Activated CD4-positive, alpha-beta memory T cell treated with anti-CD3 and anti-CD28 coated beads for 36 hours (primary cell): ENCODE measurements at regions not wholly inside any gene's neighbourhood (a gene's known extent, or its start where the extent isn't known, plus 50 kb on each side); places are given as distances from the start of the nearest gene placed in this dataset.

Source experiments
- CTCF ChIA-PET: fragments of 350-600 bp; sonication (Branson Sonifier 250); formaldehyde crosslinking; loops from one replicate; lab custom pipeline; 2021; ENCODE audit warnings: antibody characterized with exemption, inconsistent platforms; lab: Charles Lee
- POLR2A ChIA-PET: fragments of 350-600 bp; sonication (Branson Sonifier 250); formaldehyde crosslinking; loops from one replicate; lab custom pipeline; 2021; ENCODE audit warnings: antibody characterized with exemption; lab: Charles Lee
- DNase-seq: peaks from one replicate; pipeline ENCODE4 v3.0.0-alpha.2; 2020
- H3K27ac Mint-ChIP-seq: one replicate; pipeline ENCODE4 v1.8.0; 2021; ENCODE audit warnings: mixed read lengths
- H3K27me3 Mint-ChIP-seq: one replicate; pipeline ENCODE4 v1.8.0; 2021; ENCODE audit warnings: mixed read lengths
- H3K36me3 Mint-ChIP-seq: one replicate; pipeline ENCODE4 v1.8.0; 2021; ENCODE audit warnings: mixed read lengths
- H3K4me1 Mint-ChIP-seq: one replicate; pipeline ENCODE4 v1.8.0; 2021; ENCODE audit warnings: low read depth, mixed read lengths
- H3K4me3 Mint-ChIP-seq: one replicate; pipeline ENCODE4 v1.8.0; 2021; ENCODE audit warnings: mild to moderate bottlenecking, mixed read lengths
- H3K9me3 Mint-ChIP-seq: one replicate; pipeline ENCODE4 v1.8.0; 2021; ENCODE audit warnings: mixed read lengths
- intact Hi-C: fragments of 100-400 bp; cut with micrococcal nuclease; formaldehyde crosslinking; loops from one replicate; pipeline ENCODE4 v1.15.1; 2023

DNA sequence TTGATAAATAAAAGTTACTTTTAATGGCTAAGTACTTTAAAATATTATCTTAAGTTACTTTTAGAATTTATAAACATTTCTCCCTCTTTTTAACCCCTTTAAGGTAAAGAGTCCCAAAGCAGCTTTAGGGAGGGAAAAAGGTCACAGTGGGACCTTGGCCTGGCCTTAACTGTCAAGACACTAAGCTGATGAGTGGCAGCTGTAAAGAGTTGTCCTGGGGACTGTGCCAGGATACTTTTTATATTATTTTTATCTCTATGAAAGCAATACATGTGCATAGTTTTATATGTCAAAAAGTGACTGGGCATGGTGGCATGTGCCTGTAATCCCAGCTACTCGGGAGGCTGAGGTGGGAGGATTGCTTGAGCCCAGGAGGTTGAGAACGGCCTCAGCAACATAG lies 94.2 kb upstream of the RESF1 start:
- ChIA-PET POLR2A (no interaction called here), CTCF (no interaction called here)
- DNase-seq, result no peak
- intact Hi-C loops, result no loop called here
- Mint-ChIP-seq H3K4me3 (no peak overlapping the region), H3K4me1 (peaks cover 19% of the 10 kb centered on the region), H3K27me3 (no peaks in the 10 kb centered on the region), H3K9me3 (peaks cover 7% of the 10 kb centered on the region), H3K27ac (no peak overlapping the region), H3K36me3 (peaks cover 3% of the 10 kb centered on the region)

DNA sequence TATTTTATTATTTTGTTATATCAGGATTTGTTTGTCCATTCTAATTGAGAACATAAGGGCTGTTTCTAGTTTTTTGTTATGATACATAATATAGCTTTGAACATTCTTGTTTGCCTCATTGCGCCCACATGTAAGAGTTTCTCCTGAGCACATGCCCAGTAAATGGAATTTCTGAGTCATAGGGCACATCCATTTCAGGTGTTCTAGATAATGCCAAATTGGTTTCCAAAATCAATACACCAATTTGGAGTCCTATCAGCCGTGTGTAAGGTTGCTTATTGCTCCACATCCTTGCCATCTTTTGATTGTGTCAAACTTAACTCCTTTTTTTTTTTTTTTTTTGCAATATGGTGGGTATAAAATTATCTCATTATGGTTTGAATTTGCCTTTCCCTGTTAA lies 97.9 kb upstream of the RESF1 start:
- Mint-ChIP-seq H3K9me3 (peaks cover 14% of the 10 kb centered on the region), H3K36me3 (no peaks in the 10 kb centered on the region), H3K4me3 (no peak overlapping the region), H3K4me1 (peaks cover 21% of the 10 kb centered on the region), H3K27ac (peak overlapping the region; percentile 5), H3K27me3 (no peaks in the 10 kb centered on the region)
- ChIA-PET POLR2A (no interaction called here), CTCF (interaction anchor here (0.6 kb wide), 1 partner anchor 107 kb away, joined by 3 read pairs; no protein-coding TSS in a partner anchor)
- intact Hi-C loops, result loop anchor here (5.0 kb wide), 1 partner anchor 36 kb away; no protein-coding TSS in a partner anchor
- DNase-seq, result no peak

- Mint-ChIP-seq H3K9me3 (peaks cover 14% of the 10 kb centered on the region), H3K4me1 (peaks cover 21% of the 10 kb centered on the region), H3K36me3 (no peaks in the 10 kb centered on the region), H3K27ac (no peak overlapping the region), H3K27me3 (no peaks in the 10 kb centered on the region), H3K4me3 (no peak overlapping the region)
- DNase-seq, result no peak
- ChIA-PET CTCF (no interaction called here), POLR2A (no interaction called here)
- intact Hi-C loops, result loop anchor here (5.0 kb wide), 1 partner anchor 37 kb away; no protein-coding TSS in a partner anchor
Observed at GRCh38 chr12:31860401-31860800, 98.8 kb upstream of the RESF1 start.

DNA sequence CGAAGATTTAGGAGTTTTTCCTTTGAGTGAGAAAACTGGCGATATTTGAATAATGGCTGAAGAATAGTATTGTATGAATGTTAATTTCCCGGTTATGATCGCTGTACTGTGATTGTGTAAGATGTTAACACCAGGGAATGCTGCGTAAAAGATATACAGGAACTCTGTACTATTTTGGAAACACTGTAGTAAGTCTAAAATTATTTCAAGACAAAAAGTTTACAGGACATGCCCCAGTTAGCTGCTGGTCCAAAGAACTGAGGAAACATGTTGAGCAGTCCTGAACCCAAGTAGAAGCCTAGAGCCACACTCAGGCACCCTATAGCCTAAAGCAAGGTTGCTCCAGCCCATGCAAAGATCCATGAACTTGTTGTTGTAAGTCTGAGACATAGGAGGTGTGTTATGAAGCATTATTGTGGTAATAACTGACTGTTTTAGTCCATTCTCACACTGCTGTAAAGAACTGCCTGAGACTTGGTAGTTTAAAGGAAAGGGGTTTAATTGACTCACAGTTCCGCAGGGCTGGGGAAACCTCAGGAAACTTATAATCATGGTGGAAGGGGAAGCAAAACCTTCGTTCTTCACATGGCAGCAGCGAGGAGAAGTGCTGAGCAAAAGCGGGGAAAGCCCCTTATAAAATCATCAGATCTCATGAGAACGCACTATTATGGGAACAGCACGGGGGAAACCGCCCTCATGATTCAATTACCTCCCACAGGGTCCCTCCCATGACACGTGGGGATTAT lies 99.8 kb upstream of the RESF1 start:
- Mint-ChIP-seq H3K27ac (peak overlapping the region; percentile 51), H3K4me1 (peaks cover 21% of the 10 kb centered on the region), H3K36me3 (peaks cover 1% of the 10 kb centered on the region), H3K4me3 (no peak overlapping the region), H3K9me3 (peaks cover 14% of the 10 kb centered on the region), H3K27me3 (no peaks in the 10 kb centered on the region)
- POLR2A ChIA-PET, result no interaction called here
- CTCF ChIA-PET, result no interaction called here
- intact Hi-C loops, result no loop called here
- DNase-seq, result peak; percentile 34

DNA sequence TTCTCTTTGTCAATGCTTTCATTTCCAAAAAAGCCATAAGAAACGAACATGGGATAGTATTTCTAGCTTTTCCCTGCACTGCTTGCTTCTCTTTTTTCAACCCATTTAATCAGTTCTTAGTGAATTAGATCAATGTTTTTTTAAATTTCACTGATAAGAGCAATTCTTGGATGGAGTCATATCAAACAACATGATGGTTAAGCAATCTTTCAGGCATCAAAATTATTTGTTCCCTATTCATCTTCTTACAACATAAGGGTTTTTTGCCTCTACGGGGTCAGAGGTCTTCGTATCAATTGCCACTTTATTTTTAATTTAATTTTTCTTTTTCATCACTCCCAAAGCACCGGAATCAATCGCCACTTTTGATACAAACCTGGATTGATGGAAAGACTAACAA lies 103.8 kb upstream of the RESF1 start:
- CTCF ChIA-PET, result no interaction called here
- no peak for DNase-seq
- Mint-ChIP-seq H3K9me3 (peaks cover 43% of the 10 kb centered on the region), H3K36me3 (peaks cover 9% of the 10 kb centered on the region), H3K4me1 (peaks cover 12% of the 10 kb centered on the region), H3K4me3 (no peak overlapping the region), H3K27me3 (no peaks in the 10 kb centered on the region), H3K27ac (no peak overlapping the region)
- POLR2A ChIA-PET, result no interaction called here
- intact Hi-C loops, result no loop called here

DNA sequence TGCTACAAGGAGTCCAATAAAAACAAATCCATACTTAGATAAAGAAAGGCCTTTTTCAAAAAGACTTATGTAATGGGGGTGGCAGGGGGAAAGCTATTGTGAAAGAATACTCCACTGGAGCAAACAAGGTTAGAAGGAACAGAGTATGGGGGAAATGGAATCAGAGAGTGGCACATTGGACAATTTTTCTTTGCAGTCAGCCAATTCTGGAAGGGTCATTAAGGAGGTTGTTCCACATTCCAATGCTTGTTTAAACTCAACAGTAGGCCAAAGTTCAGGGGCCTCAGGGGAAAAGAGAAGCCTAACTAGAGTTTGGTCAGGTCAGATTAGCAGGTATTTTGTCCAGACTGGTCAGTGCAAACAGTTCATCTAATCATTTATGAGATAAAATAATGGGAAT lies 105.2 kb upstream of the RESF1 start:
- Mint-ChIP-seq H3K4me1 (no peaks in the 10 kb centered on the region), H3K36me3 (peaks cover 9% of the 10 kb centered on the region), H3K9me3 (peaks cover 41% of the 10 kb centered on the region), H3K27ac (no peak overlapping the region), H3K4me3 (no peak overlapping the region), H3K27me3 (no peaks in the 10 kb centered on the region)
- intact Hi-C loops, result no loop called here
- ChIA-PET CTCF (interaction anchor here (0.8 kb wide), 1 partner anchor 99 kb away, joined by 3 read pairs; no protein-coding TSS in a partner anchor), POLR2A (no interaction called here)
- DNase-seq, result no peak

DNA sequence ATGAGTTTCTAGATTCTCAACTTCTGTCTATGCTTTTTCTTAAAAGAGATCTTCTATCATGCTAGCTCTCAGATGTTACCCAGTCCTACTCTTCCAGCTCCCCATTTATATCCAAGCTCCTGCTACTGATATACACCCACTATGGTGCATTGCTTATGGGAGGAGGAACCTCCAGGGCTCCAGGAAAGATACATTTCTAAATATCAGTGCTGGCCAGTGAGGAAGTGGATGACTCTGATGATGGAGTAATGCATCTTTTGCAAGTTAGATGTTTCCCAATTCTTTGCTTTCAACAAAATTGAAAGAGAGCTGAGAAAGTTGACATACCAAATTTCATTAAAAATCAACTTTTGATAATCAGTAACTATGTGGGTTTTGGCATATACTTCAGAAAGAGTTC lies 105.7 kb upstream of the RESF1 start:
- Mint-ChIP-seq H3K27ac (no peak overlapping the region), H3K9me3 (peaks cover 41% of the 10 kb centered on the region), H3K36me3 (peaks cover 9% of the 10 kb centered on the region), H3K27me3 (no peaks in the 10 kb centered on the region), H3K4me1 (no peaks in the 10 kb centered on the region), H3K4me3 (no peak overlapping the region)
- CTCF ChIA-PET, result interaction anchor here (0.8 kb wide), 1 partner anchor 100 kb away, joined by 3 read pairs; no protein-coding TSS in a partner anchor
- no peak for DNase-seq
- POLR2A ChIA-PET, result no interaction called here
- intact Hi-C loops, result no loop called here

DNA sequence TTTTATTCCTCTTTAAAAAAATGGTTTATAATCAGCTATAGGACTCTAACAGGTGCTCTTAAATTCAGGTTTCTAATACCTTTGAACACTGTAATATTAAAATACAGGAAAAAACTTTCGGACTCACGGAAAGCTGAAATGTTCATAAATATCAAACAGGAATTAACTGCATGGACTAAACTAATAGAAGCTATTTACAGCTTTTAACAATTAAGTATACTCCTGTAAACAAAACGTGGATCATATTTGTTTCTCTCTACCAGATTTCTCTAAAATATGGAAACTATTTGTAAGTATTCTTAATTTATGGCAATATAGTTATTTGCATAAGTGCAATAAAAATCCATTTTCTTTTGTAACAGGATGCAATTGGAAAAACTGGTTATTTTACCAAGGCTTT lies 108.9 kb upstream of the RESF1 start:
- Mint-ChIP-seq H3K36me3 (peaks cover 15% of the 10 kb centered on the region), H3K27me3 (no peaks in the 10 kb centered on the region), H3K27ac (no peak overlapping the region), H3K9me3 (peaks cover 51% of the 10 kb centered on the region), H3K4me1 (no peaks in the 10 kb centered on the region), H3K4me3 (no peak overlapping the region)
- ChIA-PET POLR2A (no interaction called here), CTCF (interaction anchor here (0.6 kb wide), 1 partner anchor 29 kb away, joined by 4 read pairs; no protein-coding TSS in a partner anchor)
- intact Hi-C loops, result no loop called here
- no peak for DNase-seq

DNA sequence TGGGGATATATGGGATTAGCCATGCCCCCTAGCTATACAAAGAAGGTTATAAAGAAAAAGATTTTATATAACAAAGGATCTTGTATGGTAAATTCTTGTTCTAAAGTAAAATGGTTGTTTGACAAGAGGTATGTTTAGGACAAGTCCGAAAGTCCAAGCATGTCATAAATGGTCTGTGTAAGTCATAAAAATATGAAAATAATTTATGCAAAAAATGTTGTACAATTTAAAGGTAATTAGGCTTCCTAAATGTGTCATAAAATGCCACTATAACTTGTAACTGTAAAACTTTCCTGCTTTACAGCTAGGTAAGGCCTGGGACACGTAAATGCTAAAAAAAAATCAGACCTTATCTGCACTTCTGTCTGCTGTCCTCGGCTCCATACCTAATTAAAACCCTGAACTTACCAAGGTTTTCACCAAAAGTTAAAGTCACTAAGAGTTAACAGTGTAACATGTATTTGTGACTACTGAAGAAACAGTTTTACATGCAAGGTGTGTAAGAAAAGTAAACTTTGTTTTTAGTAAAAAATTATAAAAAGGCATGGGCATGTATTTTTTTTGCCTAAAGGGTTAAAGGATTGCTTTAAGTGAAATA lies 110.0 kb upstream of the RESF1 start:
- H3K9me3 Mint-ChIP-seq, result peaks cover 51% of the 10 kb centered on the region
- H3K27me3 Mint-ChIP-seq, result no peaks in the 10 kb centered on the region
- DNase-seq, result no peak
- CTCF ChIA-PET, result no interaction called here
- H3K4me1 Mint-ChIP-seq, result no peaks in the 10 kb centered on the region
- intact Hi-C loops, result no loop called here
- POLR2A ChIA-PET, result no interaction called here
- peaks cover 14% of the 10 kb centered on the region for H3K36me3 Mint-ChIP-seq
- H3K27ac Mint-ChIP-seq, result no peak overlapping the region
- H3K4me3 Mint-ChIP-seq, result no peak overlapping the region

DNA sequence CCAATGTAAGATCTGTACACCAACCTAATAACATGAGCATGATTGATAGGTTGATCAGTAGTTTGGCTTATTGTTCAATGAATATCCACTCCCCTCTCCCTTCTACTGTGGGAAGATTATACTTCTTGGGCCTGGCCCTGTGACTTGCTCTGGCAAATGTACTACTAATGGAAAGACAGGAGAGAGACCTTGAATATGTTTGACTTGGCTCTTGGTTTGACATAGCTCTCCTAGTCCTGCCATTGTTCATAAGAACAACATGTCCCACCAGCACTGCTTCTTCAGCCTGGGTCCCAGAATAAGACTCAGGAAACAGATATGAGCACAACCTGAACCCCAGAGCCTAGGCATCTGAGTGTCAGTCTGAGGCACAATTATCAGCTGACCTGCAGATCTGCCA lies 112.8 kb upstream of the RESF1 start:
- H3K4me3 Mint-ChIP-seq, result no peak overlapping the region
- ChIA-PET POLR2A (interaction anchor here (0.6 kb wide), 1 partner anchor 13 kb away, joined by 3 read pairs; no protein-coding TSS in a partner anchor), CTCF (no interaction called here)
- peaks cover 34% of the 10 kb centered on the region for H3K9me3 Mint-ChIP-seq
- intact Hi-C loops, result no loop called here
- H3K36me3 Mint-ChIP-seq, result peaks cover 13% of the 10 kb centered on the region
- DNase-seq, result no peak
- no peak overlapping the region for H3K27ac Mint-ChIP-seq
- no peaks in the 10 kb centered on the region for H3K4me1 Mint-ChIP-seq
- H3K27me3 Mint-ChIP-seq, result no peaks in the 10 kb centered on the region

- no peak for DNase-seq
- Mint-ChIP-seq H3K27ac (no peak overlapping the region), H3K36me3 (peaks cover 8% of the 10 kb centered on the region), H3K4me3 (no peak overlapping the region), H3K9me3 (peaks cover 28% of the 10 kb centered on the region), H3K4me1 (no peaks in the 10 kb centered on the region), H3K27me3 (no peaks in the 10 kb centered on the region)
- ChIA-PET CTCF (no interaction called here), POLR2A (no interaction called here)
- intact Hi-C loops, result no loop called here
Observed at GRCh38 chr12:31845613-31846322, 113.4 kb upstream of the RESF1 start.

GRCh38 chr12:31843398-31844095 lies 114.7 kb upstream of the AMN1 start:
- Mint-ChIP-seq H3K27ac (no peak overlapping the region), H3K27me3 (no peaks in the 10 kb centered on the region), H3K4me3 (no peak overlapping the region), H3K9me3 (peaks cover 18% of the 10 kb centered on the region), H3K36me3 (peaks cover 8% of the 10 kb centered on the region), H3K4me1 (no peaks in the 10 kb centered on the region)
- POLR2A ChIA-PET, result no interaction called here
- intact Hi-C loops, result no loop called here
- DNase-seq, result no peak
- CTCF ChIA-PET, result no interaction called here
